ENCODE measurements at regions not wholly inside any gene's neighbourhood (a gene's known extent, or its start where the extent isn't known, plus 50 kb on each side); places are given as distances from the start of the nearest gene placed in this dataset.
A peak's percentile ranks its signal among the peaks of the same experiment; 100 is the strongest.
"Not testable (repeated sequence)": the region's sequence is repeated elsewhere in the genome, so short reads cannot be mapped to it uniquely, and the experiment has no call there.

- no peak for DNase-seq (ENCODE audit: low spot score)
Observed at GRCh38 chr4:27121830-27122229, 261.2 kb downstream of the STIM2 start.

GRCh38 chr4:27123123-27123768 lies 262.6 kb downstream of the STIM2 start:
- no peak for DNase-seq (ENCODE audit: low spot score)

- no peak for DNase-seq (ENCODE audit: low spot score)
Observed at GRCh38 chr4:27123769-27124124, 263.1 kb downstream of the STIM2 start.

GRCh38 chr4:27126895-27127294 lies 266.3 kb downstream of the STIM2 start:
- DNase-seq (ENCODE audit: low spot score) = not testable (repeated sequence)

- no peak for DNase-seq (ENCODE audit: low spot score)
Observed at GRCh38 chr4:27128443-27128842, 267.8 kb downstream of the STIM2 start.

GRCh38 chr4:27129871-27130366 lies 269.3 kb downstream of the STIM2 start:
- DNase-seq (ENCODE audit: low spot score) = no peak

GRCh38 chr4:27132497-27132896 lies 271.9 kb downstream of the STIM2 start:
- DNase-seq (ENCODE audit: low spot score) = no peak

GRCh38 chr4:27140486-27140885 lies 279.8 kb downstream of the STIM2 start:
- DNase-seq (ENCODE audit: low spot score) = no peak

GRCh38 chr4:27141530-27141929 lies 280.9 kb downstream of the STIM2 start:
- DNase-seq (ENCODE audit: low spot score) = no peak

- DNase-seq (ENCODE audit: low spot score) = no peak
Observed at GRCh38 chr4:27142841-27143240, 282.2 kb downstream of the STIM2 start.

- no peak for DNase-seq (ENCODE audit: low spot score)
Observed at GRCh38 chr4:27145597-27145996, 285.0 kb downstream of the STIM2 start.

GRCh38 chr4:27148211-27148895 lies 287.7 kb downstream of the STIM2 start:
- DNase-seq (ENCODE audit: low spot score) = no peak

- DNase-seq (ENCODE audit: low spot score) = no peak
Observed at GRCh38 chr4:27149541-27150212, 289.0 kb downstream of the STIM2 start.

GRCh38 chr4:27152703-27153102 lies 292.1 kb downstream of the STIM2 start:
- no peak for DNase-seq (ENCODE audit: low spot score)

- no peak for DNase-seq (ENCODE audit: low spot score)
Observed at GRCh38 chr4:27154706-27155105, 294.1 kb downstream of the STIM2 start.

GRCh38 chr4:27161191-27161590 lies 300.6 kb downstream of the STIM2 start:
- no peak for DNase-seq (ENCODE audit: low spot score)

GRCh38 chr4:27168783-27169182 lies 308.1 kb downstream of the STIM2 start:
- no peak for DNase-seq (ENCODE audit: low spot score)

- DNase-seq (ENCODE audit: low spot score) = no peak
Observed at GRCh38 chr4:27173280-27173679, 312.6 kb downstream of the STIM2 start.

- peak; percentile 3 for DNase-seq (ENCODE audit: low spot score)
Observed at GRCh38 chr4:27176400-27176799, 315.8 kb downstream of the STIM2 start.

- DNase-seq (ENCODE audit: low spot score) = no peak
Observed at GRCh38 chr4:27176881-27177280, 316.2 kb downstream of the STIM2 start.

GRCh38 chr4:27178061-27178460 lies 317.4 kb downstream of the STIM2 start:
- DNase-seq (ENCODE audit: low spot score) = no peak

GRCh38 chr4:27181693-27182092 lies 321.1 kb downstream of the STIM2 start:
- no peak for DNase-seq (ENCODE audit: low spot score)

GRCh38 chr4:27182211-27182610 lies 321.6 kb downstream of the STIM2 start:
- DNase-seq (ENCODE audit: low spot score) = no peak

Data from kidney capillary endothelial cell (primary cell).